Lung microvascular endothelial cell (primary cell): ENCODE measurements at regions not wholly inside any gene's neighbourhood (a gene's known extent, or its start where the extent isn't known, plus 50 kb on each side); places are given as distances from the start of the nearest gene placed in this dataset.

Experiments used
- DNase-seq, 2 donors: peaks; one replicate each; pipeline versions ENCODE4 v3.0.0 to v3.0.0-alpha.2; 2010; ENCODE audit warnings: low read depth in 2 of 2

DNA sequence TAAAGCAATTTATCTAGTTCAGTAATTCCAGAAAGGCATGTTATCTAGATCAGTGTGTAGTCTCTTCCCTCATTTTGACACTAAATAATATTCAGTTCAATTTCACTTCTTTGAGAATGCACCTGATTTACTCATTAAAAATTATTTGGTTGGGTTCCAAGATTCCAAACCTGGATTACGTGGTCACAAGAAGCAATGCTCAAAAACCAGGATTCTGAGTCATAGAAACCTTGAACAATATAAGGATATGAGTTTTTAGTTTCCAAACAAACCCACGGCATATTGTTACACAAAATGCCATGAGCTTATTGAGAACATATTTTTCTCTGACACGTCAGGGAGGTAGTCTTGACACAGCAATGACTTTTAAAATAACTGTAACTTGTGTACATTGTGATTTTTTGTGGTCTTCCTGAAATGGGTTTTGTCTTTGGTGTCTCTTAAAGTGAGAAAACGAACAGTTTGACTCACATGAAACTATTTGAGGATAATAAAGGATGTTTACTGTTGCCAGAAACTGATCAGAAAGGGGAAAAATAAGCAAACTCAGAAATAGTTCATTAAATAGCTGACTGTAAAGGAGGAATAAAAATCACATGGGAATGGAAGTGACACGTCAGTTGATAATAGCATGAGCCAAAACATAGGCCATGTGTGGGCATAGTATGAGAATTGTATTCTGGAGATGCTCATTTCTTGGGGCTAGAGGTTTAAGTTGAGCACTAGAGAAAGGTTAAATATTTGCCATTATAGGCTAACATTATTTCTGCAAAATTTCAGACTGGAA lies 617.7 kb upstream of the CDH2 start:
- peak; percentile 51 to 96 for DNase-seq

DNA sequence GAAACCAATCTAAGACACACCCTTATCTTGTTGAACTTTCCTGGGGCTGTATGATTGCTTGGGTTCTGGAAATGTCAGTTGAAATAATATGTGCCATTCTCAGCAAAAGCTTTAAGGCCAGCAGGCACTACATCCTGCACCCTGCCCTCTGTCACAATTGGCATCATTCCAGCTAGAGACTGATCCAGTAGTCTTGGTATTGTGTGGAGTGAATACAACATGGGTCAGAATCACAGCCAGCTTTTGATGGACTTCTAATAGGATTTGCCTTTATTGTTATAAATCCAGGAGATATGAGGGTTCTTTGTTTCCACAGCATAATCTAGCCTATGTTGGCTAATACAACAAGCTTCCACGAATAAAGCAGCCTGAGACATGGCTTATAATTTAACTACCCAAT lies 617.0 kb upstream of the CDH2 start:
- DNase-seq = peak; percentile 49 to 59

DNA sequence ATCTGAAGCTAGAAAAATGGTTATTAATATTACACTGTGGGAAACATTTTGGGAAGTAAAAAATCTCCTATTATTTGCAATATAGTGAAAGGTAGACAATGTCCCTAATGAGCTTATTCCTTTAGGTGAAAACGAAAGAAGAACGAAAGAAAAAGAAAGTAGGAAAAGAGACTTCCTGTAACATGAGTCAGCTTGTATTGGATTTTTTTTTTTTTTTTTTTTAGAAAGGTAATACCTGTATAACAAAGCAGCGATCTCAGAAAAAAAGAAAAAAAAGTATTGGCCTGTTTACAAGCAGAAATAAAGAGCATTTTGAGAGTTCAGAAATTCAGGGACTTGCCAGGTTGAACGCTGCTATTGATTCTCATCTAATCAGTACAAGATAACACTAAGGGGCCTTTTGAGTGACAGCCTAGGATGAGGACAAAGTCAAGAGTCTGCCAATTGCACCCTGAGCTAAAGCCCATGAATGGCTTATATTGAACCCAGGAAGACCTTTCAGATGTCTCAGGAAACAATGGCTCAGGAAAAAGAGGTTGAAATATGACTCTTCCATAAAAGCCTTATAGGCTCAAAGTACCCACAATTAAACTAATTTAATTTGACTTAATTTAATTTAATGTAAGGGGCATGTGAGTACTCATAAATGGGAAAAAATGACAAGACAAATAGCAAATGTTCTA lies 615.6 kb upstream of the CDH2 start:
- peak in 1 of 2 donors; percentile 17 for DNase-seq

DNA sequence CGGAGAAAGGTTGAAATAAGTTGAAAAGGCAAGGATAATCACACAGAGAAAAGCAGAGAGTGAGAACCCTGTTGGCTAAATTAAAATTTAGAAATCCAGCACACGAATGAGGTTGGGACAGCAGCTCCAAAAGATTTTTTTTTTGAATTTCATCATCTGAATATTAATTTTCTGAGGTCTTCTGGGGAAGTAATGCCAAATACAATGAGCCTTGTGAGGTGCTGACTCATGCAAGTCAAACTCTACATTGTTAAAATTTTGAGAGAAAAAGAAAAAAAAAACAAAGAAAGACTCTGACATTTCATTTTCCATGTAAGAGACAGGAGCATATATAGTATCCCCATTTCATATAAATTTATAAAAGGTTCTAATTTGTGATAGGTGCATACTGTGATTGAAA lies 614.2 kb upstream of the CDH2 start:
- DNase-seq = peak in 1 of 2 donors; percentile 49

DNA sequence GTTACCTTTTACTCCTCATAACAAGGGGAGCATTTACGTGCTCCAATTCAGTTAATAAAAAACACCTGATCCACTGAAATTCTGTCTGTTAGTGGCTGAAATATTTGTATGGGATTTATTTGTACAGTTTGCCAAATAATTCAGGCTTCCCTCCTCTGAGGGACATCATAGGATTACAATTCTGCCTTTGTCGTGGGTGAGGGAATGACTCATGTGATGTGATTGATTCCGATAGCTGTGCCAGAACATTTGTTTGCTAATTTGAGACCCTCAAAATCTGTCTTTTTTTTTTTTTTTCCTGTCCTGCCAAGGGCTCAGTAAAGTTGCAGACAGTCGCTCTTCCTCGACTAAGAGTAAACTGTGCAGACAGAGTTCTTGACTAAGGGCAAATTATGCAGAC lies 612.6 kb upstream of the CDH2 start:
- peak; percentile 4 to 10 for DNase-seq

DNA sequence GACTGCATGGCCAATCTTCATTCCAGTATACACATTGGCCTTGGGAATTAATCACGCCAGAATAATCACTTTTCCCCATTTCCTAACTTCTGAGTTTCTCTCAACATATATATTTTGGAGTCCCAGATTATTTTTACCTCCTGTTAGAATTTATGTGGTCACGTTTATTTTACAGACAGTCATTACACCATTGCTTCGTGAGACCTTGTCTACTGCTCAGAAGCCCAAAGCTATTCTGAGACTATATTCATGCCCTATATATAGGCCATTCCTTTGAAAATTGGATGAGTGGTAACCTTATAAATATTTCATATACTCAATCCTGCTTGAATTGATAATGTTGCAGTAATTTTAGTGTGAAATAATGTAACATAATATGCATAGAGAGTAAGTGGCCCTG lies 610.0 kb upstream of the CDH2 start:
- no peak for DNase-seq

DNA sequence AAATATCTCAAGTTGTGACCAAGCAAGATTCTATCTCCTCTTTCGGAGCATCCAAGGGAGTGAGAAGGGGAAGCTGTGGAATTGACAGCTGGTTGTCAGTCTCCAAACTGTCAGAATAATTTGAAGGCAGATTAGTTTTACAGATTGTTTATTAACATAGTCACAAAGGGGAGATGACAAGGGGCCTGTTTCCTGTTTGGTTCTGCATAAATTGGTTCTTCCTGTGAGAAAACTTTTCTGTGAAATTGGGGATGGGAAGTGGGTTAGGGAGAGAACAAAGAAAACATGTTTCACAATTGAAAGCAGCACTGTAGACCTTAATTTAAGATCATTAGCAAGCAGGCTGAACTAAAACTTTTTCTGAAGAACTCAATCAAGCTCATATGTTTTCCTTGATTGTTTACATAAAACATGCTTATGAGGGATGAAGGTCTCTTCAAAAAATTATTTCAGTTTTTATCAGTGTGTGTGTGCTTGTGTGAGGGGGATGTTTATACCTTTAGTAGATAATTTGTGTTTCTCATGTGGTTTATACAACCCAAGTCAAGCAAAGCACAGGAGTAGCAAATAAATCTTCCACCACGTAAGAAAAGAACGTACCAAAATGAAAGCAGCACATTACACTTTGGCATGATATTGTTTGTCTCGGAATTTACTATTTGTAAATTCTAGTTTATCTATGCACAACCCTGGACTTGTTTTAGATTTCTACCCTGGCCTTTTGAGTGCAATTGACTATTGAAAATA lies 604.9 kb upstream of the CDH2 start:
- DNase-seq = peak in 1 of 2 donors; percentile 57

DNA sequence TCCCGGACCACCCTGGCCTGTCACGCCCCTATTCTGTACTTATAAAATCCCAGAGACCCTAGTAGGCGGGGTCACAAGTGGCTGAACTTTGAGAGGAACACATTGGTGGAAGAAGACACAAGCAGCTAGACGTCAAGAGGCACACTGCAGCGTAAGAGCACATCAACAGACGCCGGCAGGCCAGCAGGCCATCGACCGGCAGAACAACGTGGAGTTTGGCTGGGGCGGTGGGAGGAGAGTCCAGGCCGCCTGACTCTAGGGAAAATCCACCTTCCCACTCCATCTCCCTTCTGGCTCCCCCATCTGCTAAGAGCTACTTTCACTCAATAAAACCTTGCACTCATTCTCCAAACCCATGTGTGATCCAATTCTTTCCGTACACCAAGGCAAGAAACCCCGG lies 601.8 kb upstream of the CDH2 start:
- DNase-seq = no peak

DNA sequence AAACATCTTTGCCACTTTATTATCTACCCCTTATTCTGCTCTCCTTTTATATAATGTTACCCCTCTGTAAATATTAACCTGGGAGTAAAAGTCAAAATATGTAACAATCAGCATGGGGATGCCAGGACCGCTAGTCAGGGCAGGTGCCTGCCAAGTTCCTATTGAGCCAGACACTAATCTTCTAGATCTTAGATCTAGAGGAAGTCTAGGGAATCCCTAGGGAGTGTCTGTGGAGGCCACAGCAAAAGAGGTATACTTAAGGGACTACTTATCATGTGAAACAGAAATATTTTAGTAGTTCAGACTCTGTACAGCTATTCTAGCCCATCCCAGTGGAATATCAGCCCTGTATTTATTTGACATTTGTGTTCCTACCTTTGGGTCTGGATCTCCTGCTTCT lies 600.8 kb upstream of the CDH2 start:
- no peak for DNase-seq

DNA sequence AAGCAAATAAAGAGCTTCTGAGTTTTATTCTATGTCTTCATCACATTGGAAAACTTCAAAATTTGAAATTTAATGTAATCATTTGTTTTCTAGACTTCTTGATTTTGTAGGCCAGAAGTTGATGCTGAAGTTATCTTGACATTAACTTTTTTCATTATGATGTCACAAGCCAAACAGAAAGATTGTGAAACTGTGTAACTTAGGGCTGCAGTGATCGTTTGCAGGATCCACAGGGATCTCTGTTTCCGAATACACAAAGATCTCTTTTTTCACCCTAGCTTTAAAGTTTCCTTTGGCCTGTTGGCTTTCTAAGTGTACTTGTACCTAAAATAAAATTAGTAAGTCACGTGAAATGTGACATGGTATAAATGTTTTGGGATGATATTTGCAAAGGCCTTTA lies 594.9 kb upstream of the CDH2 start:
- DNase-seq = no peak

DNA sequence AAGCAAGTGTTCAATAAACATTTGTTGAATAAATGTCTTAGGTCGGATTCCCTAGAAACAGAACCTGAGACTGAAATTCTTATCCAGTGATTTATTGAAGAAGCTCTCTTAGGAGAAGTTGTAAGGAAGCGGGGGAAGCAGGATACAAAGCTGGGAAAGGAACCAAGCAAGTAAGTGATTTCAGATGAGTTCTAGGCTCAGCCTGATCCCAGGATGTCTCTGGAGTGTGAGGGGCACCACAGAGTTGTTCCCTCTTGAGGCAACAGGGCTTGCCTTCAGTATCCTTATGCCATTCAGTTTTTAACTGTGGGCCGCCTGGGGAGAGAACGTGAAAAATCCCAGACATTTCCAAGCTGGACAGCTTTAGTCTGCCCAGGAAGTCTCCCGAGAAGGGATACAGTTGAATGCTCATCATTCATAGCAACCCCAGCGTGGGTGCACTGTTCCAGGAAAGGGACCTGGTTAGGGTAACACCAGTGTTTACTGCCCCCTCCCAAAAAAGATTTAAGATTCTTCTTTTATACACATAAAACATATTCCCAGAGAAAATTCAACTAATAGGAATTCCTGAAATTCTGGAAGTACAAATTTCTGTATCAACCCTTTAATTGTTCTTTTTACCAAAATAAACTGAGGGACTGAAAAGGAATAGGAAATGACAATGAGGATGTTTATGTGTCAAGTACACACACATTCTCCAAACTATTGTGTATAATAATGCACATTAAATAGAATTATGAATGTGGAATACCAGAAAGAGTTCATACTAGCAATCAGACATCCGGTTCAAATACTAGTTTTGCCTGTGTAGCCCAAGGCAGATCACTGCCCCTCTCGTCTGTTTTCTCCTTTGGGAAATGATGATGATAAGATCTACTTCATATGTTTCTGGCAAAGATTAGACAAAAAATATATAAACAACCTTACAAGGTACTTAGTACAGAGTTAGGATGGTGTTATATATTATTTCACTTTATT lies 592.1 kb upstream of the CDH2 start:
- peak in 1 of 2 donors; percentile 67 for DNase-seq

DNA sequence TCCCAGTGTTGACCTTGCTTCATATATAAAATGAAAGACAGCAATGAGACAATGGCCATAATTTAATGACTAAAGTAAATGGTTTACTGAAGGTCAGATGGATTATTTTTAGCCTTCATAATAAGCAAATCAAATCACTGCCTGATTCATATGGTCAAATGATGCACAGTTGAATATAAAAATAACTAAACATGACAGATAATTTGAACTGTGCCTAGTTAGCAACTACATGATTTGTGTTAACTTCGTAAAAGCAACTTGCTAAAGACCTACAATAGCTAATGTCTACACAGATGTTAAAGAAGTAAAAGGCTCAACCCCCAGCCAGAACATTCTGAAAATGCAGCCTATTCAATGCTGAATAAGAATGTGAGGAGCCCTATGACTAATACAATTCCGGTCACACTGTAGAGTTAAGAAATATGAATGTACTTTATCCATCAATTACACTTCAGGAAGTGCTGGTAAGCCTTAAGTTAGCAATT lies 590.8 kb upstream of the CDH2 start:
- peak in 1 of 2 donors; percentile 86 for DNase-seq

DNA sequence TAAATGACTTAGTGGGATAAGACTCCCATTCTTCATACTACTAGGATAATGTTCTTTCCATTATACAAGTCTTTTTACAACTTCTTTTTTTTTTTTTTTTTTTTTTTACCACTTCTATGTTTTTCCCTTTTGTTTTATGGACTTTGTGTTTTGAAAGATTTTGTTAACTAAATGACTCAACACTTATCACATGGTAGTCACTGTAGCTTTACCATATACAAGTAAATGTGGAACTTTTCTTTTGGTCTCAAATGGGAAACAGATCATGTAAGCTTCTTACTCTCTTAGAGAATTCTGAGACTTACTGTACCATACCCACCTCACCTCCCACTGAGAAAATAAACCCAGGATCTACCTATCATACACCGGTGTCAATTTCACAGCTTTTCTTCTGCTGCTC lies 590.3 kb upstream of the CDH2 start:
- DNase-seq = peak in 1 of 2 donors; percentile 11

DNA sequence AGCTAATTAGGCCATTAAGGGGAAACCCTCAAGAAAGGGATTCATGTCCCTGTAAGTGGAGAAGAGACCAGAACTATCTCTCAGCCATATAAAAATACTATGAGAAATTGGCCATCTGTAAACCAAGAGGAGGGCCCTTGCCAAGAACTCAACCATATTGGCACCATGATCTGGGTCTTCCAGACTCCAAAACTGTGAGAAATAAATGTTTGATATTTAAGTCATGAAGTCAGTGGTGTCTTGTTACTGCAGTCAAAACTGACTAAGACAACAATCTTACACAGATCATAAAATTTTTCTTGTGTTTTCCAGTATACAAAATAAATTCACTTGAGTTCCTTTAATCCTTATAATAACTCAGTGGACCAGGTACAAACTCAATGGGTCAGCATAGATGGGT lies 589.8 kb upstream of the CDH2 start:
- no peak for DNase-seq

DNA sequence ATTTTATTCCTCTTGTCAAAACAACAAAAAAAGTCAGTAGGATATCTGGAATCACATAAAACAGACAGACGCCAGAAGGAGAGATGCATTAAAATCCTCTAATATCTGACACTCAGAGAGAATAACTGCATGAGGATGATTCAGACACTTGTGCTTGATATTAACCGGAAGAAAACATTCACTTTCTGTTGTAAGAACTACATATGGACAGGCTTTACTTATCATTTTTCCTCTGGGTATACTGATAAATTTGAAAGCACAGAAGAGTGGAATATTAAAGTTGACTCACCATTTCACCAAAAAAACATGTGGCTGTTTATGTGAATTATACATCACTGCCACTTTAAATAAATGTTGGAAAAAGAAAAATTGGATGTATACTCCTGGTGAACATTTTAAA lies 589.1 kb upstream of the CDH2 start:
- no peak for DNase-seq

DNA sequence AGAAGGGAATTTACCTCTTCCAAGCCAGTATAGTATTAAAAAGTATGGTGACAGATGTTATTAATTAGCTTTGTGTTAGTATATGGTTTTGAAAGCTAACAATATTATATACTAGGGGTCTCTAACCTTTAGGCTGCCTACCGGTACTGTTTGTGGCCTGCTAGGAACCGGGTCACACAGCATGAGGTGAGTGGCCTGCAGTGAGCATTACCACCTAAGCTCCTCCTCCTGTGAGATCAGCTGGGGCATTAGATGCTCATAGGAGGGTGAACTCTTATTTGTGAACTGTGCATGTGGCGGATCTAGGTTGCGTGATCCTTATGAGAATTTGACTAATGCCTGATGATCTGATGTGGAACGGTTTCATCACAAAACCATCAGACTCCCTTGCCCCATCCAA lies 583.4 kb upstream of the CDH2 start:
- no peak for DNase-seq

DNA sequence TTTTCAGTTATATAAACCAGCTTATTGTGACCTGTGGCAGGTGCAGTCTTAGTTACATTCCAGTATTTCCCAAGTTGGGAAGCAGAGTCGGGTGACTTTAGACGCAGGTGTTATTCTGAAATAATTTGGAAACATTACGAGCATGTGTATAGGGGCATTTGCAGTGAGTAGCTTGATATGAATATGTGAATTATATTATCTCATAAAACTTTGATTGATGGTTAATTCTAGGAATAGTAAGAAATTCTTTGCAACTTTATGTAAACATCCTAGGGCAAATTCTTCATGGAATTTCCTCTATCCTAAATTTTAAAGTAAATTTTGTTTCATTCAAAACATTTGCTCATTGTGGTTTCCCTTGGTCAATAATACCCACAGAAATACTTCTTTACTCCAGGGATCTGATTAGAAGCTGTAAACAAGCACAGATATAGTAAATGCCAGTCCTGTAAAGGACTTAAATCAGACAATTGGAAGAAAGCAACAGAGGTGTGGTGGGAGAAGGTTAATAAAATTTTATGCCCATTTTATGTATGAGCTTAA lies 580.6 kb upstream of the CDH2 start:
- DNase-seq = peak in 1 of 2 donors; percentile 4

DNA sequence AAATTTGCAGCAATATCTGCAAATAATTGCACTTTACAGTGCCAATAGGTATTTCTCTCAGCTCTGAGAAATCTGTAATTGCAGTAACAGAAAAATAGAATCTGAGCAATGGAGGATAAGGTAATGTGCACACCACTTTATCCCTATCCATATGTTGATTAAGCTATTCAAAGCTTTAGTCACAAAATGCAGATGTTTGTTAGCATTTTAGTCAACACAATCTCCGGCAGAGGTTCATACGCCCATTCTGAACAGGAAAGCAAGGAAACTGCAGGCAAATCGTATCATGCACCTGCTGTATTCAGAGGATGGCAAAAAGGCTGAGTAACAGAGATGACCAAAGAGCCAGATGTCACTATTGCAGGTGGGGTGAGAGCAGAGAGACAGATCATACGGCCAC lies 566.2 kb upstream of the CDH2 start:
- DNase-seq = no peak

DNA sequence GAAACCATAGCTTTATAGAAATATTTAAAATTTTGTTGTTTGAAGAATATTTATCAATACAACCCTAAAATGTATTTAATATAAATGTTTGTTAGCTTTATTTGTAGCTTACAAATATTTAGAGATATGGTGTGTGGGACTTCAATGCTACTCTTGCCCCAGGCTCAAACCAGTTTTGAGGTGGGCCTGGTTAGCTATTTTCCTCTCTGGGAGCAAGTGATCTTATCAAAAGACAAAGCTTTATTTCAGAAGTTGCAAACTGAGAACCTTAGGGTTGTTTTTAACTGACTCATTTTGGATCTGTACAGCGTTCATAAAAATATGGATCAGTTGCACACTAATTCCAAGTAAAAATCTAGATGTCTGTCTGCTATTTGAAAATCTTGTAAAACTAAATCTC lies 563.6 kb upstream of the CDH2 start:
- DNase-seq = no peak

DNA sequence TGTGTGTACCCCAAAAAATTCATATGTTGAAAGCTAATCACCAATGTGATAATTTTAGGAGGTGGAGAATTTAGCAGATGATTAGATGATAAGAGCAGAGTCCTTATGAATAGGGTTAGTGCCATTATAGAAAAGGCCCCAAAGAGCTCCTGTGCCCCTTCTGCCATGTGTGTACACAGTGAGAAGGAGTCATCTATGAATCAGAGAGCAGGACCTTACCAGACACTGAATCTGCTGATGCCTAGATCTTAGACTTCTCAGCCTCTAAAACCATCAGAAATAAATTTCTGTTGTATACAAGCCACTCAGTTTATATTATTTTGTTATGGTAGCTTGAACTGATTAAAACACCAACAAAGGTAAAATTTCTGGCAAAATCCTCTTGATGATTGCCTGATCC lies 560.0 kb upstream of the CDH2 start:
- no peak for DNase-seq

DNA sequence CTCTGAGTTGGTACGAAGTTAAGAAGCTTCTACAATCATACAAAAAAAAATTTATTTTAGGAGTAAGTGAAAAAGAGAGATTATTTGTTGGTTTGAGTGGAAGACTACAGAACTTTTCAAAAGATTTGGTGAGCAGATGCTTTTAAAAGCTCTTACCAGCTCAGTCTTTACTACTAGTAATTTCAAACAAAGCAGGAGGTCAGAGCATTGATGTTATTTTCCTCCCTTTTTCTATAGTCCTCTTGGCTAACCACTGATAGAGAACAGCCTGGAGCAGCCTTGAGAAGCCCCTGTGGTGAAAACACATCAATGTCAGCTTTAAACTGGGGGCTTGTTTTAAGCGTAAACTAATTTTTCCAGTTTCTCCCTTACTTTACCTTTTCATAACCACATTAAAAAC lies 559.3 kb upstream of the CDH2 start:
- DNase-seq = no peak
